ENCODE measurements at regions not wholly inside any gene's neighbourhood (a gene's known extent, or its start where the extent isn't known, plus 50 kb on each side); places are given as distances from the start of the nearest gene placed in this dataset.

- H3K27me3 ChIP-seq (replicated peaks) = no peaks in the 10 kb centered on the region
- no peaks in the 10 kb centered on the region for H3K9me3 ChIP-seq (replicated peaks)
- DNase-seq (ENCODE audit: low read depth in 1 of 2, low spot score in 2 of 2) = no peak
- peak overlapping the region; percentile 67 for H3K27ac ChIP-seq
- no peak overlapping the region for H3K4me3 ChIP-seq
- no peaks in the 10 kb centered on the region for H3K36me3 ChIP-seq
- H3K4me1 ChIP-seq (replicated peaks) = peaks cover 66% of the 10 kb centered on the region
These were observed 263.2 kb upstream of the TGFBR2 start for GRCh38 chr3:30343067-30343831.

DNA sequence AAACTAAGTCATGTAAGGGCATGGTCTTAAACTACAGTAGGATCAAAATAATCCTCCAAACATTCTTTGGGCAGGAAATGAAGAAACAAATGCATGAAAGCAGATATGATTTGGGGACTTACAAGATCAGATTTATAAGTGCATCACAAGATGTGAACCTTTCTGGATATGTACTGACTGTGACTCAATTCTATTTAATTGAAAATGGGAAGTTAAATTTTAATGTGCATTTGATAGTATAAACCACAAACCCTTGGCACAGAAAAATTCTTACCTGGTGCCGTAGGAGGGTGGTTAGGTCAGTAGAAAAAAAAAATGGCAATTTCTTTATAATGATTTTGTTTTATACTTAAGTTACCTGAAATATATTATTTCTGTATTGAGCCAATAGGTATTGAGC, 262.5 kb upstream of the TGFBR2 start:
- Histone ChIP-seq H3K4me1 (replicated peaks) (peaks cover 71% of the 10 kb centered on the region), H3K27ac (no peak overlapping the region), H3K9me3 (replicated peaks) (no peaks in the 10 kb centered on the region), H3K27me3 (replicated peaks) (no peaks in the 10 kb centered on the region), H3K36me3 (no peaks in the 10 kb centered on the region), H3K4me3 (no peak overlapping the region)
- no peak for DNase-seq (ENCODE audit: low read depth in 1 of 2, low spot score in 2 of 2)

DNA sequence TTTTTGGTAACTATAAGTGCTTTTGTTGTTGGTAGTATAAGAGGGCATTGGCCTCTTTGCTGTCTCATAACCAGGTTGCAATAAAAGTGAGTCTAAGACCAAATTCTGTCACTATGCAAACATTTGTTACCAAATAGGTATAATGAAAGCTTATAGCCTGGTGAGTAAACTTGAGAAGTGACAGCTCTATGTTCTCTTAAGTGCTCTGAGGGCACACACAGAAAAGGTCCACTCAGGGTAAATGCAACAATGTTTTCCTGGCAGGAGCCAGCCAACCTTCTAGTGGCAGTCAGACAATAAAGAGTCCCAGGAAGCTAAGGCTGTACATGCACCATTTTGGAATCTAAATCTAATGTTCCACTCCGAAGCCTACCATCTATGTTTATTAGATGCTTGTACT, 262.1 kb upstream of the TGFBR2 start:
- Histone ChIP-seq H3K9me3 (replicated peaks) (no peaks in the 10 kb centered on the region), H3K4me1 (replicated peaks) (peaks cover 71% of the 10 kb centered on the region), H3K27ac (no peak overlapping the region), H3K36me3 (no peaks in the 10 kb centered on the region), H3K4me3 (no peak overlapping the region), H3K27me3 (replicated peaks) (no peaks in the 10 kb centered on the region)
- DNase-seq (ENCODE audit: low read depth in 1 of 2, low spot score in 2 of 2) = no peak

DNA sequence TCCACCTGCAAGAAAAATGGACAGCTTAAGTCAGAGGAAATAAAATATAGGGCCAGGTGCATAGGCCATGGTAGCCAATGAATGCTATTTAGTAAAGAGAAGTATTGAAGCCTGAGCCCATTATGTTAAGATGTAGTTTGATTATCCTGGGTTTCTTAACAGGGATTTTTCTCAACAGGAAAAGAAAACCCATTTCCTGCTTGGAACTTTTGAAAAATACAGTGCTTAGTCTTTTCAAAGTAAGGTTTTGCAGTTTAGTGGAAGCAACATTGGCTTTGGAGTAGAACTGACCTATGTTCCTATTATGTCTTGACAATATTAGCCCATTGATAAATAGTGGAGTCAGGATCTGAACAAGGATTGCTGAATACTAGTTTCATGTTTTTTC, 259.5 kb upstream of the TGFBR2 start:
- Histone ChIP-seq H3K4me1 (replicated peaks) (peaks cover 62% of the 10 kb centered on the region), H3K9me3 (replicated peaks) (no peaks in the 10 kb centered on the region), H3K27me3 (replicated peaks) (no peaks in the 10 kb centered on the region), H3K4me3 (no peak overlapping the region), H3K27ac (peak overlapping the region; percentile 64), H3K36me3 (no peaks in the 10 kb centered on the region)
- DNase-seq (ENCODE audit: low read depth in 1 of 2, low spot score in 2 of 2) = no peak

- H3K9me3 ChIP-seq (replicated peaks) = no peaks in the 10 kb centered on the region
- no peak overlapping the region for H3K4me3 ChIP-seq
- peaks cover 56% of the 10 kb centered on the region for H3K4me1 ChIP-seq (replicated peaks)
- no peaks in the 10 kb centered on the region for H3K36me3 ChIP-seq
- peak overlapping the region; percentile 64 for H3K27ac ChIP-seq
- peak; percentile 51 to 57 for DNase-seq (ENCODE audit: low read depth in 1 of 2, low spot score in 2 of 2)
- H3K27me3 ChIP-seq (replicated peaks) = no peaks in the 10 kb centered on the region
These were observed 258.7 kb upstream of the TGFBR2 start for GRCh38 chr3:30347679-30348216.

GRCh38 chr3:30349507-30349906, 256.9 kb upstream of the TGFBR2 start:
- no peak for DNase-seq (ENCODE audit: low read depth in 1 of 2, low spot score in 2 of 2)
- Histone ChIP-seq H3K4me1 (replicated peaks) (peaks cover 40% of the 10 kb centered on the region), H3K27ac (no peak overlapping the region), H3K4me3 (no peak overlapping the region), H3K9me3 (replicated peaks) (no peaks in the 10 kb centered on the region), H3K36me3 (no peaks in the 10 kb centered on the region), H3K27me3 (replicated peaks) (no peaks in the 10 kb centered on the region)

DNA sequence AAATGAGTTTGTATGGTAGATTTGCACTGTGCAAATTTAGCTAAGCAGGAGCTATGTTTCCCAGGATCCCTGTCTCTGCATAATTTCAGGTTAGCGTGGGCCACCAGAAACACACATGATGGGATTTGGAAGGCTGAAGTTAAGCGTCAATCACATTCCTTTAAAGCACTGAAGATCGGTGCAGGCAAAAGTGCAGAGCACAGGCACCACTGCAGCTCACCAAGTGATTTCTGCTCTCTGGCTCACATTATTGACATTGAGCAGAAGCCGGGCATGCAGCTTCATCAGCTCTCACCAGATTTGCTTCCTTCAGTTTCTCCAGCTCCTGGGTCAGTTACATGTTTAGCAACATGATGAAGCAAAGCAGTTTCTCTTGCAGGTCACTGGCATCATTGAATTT, 256.4 kb upstream of the TGFBR2 start:
- H3K4me3 ChIP-seq = no peak overlapping the region
- peaks cover 40% of the 10 kb centered on the region for H3K4me1 ChIP-seq (replicated peaks)
- H3K36me3 ChIP-seq = no peaks in the 10 kb centered on the region
- DNase-seq (ENCODE audit: low read depth in 1 of 2, low spot score in 2 of 2) = no peak
- H3K9me3 ChIP-seq (replicated peaks) = no peaks in the 10 kb centered on the region
- H3K27ac ChIP-seq = no peak overlapping the region
- H3K27me3 ChIP-seq (replicated peaks) = no peaks in the 10 kb centered on the region

GRCh38 chr3:30350901-30351300, 255.5 kb upstream of the TGFBR2 start:
- Histone ChIP-seq H3K4me1 (replicated peaks) (peaks cover 33% of the 10 kb centered on the region), H3K36me3 (no peaks in the 10 kb centered on the region), H3K27me3 (replicated peaks) (no peaks in the 10 kb centered on the region), H3K4me3 (no peak overlapping the region), H3K27ac (no peak overlapping the region), H3K9me3 (replicated peaks) (no peaks in the 10 kb centered on the region)
- no peak for DNase-seq (ENCODE audit: low read depth in 1 of 2, low spot score in 2 of 2)

DNA sequence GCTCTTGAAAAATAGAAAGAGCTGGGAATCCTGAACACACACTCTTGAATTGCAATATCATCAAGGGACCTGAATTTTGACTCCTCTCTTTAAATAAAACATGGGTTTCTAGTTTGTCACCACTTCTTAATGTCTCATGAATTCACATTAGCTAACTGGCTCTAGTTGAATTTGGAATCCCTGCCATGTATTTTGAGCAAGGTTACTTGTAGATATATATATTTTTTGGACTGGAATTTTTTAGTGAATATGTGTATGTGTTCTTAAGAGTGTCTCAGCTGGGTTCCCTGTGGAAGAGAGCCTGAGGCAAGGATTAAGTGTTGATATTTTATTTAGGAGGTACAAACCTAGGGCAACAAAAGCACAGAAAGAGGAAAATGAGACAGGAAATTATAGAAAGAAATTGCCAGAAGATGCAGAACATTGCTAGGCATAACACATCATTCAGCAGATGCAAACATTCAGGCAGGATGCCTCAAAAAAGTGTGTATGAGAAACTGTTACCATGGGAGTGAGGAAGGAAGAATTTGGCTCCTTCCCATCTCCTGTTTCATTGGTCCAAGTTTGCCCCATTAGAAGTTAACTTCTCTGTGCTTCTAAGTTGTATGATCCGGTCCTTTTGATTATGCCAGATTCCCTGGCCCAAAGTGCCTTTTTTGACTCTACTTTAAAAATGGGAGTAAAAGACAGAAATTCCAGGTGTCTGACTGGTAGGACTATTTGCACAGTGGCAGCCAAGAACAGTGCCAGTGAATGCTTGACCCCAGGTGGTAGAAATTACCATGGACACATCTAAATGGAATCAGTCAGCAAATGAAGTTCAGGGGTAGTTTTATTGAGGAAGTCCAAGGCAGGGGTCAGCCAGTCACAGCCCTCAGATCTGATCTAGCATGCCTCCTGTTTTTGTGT, 253.7 kb upstream of the TGFBR2 start:
- Histone ChIP-seq H3K4me1 (replicated peaks) (peaks cover 28% of the 10 kb centered on the region), H3K27ac (no peak overlapping the region), H3K27me3 (replicated peaks) (no peaks in the 10 kb centered on the region)

GRCh38 chr3:30353711-30354467, 252.5 kb upstream of the TGFBR2 start:
- no peak overlapping the region for H3K4me3 ChIP-seq
- DNase-seq (ENCODE audit: low read depth in 1 of 2, low spot score in 2 of 2) = no peak
- H3K4me1 ChIP-seq (replicated peaks) = peaks cover 27% of the 10 kb centered on the region
- no peaks in the 10 kb centered on the region for H3K36me3 ChIP-seq
- H3K27me3 ChIP-seq (replicated peaks) = no peaks in the 10 kb centered on the region
- H3K27ac ChIP-seq = no peak overlapping the region
- no peaks in the 10 kb centered on the region for H3K9me3 ChIP-seq (replicated peaks)

More for the DNA sequence above, 253.7 kb upstream of the TGFBR2 start:
- H3K36me3 ChIP-seq = no peaks in the 10 kb centered on the region
- H3K9me3 ChIP-seq (replicated peaks) = no peaks in the 10 kb centered on the region
- no peak for DNase-seq (ENCODE audit: low read depth in 1 of 2, low spot score in 2 of 2)
- H3K4me3 ChIP-seq = no peak overlapping the region

GRCh38 chr3:30354513-30354912, 251.9 kb upstream of the TGFBR2 start:
- Histone ChIP-seq H3K27ac (no peak overlapping the region), H3K9me3 (replicated peaks) (no peaks in the 10 kb centered on the region), H3K4me3 (no peak overlapping the region), H3K4me1 (replicated peaks) (peaks cover 27% of the 10 kb centered on the region), H3K36me3 (no peaks in the 10 kb centered on the region), H3K27me3 (replicated peaks) (no peaks in the 10 kb centered on the region)
- no peak for DNase-seq (ENCODE audit: low read depth in 1 of 2, low spot score in 2 of 2)

- DNase-seq (ENCODE audit: low read depth in 1 of 2, low spot score in 2 of 2) = no peak
- H3K27me3 ChIP-seq (replicated peaks) = no peaks in the 10 kb centered on the region
- no peak overlapping the region for H3K27ac ChIP-seq
- H3K9me3 ChIP-seq (replicated peaks) = no peaks in the 10 kb centered on the region
- H3K4me1 ChIP-seq (replicated peaks) = peaks cover 27% of the 10 kb centered on the region
- H3K36me3 ChIP-seq = no peaks in the 10 kb centered on the region
- H3K4me3 ChIP-seq = no peak overlapping the region
These were observed 251.4 kb upstream of the TGFBR2 start for GRCh38 chr3:30354972-30355371.

- Histone ChIP-seq H3K36me3 (no peaks in the 10 kb centered on the region), H3K27me3 (replicated peaks) (no peaks in the 10 kb centered on the region), H3K4me3 (no peak overlapping the region), H3K9me3 (replicated peaks) (no peaks in the 10 kb centered on the region), H3K27ac (no peak overlapping the region), H3K4me1 (replicated peaks) (peaks cover 23% of the 10 kb centered on the region)
- DNase-seq (ENCODE audit: low read depth in 1 of 2, low spot score in 2 of 2) = no peak
These were observed 250.8 kb upstream of the TGFBR2 start for GRCh38 chr3:30355622-30356021.
